ENCODE measurements at regions not wholly inside any gene's neighbourhood (a gene's known extent, or its start where the extent isn't known, plus 50 kb on each side); places are given as distances from the start of the nearest gene placed in this dataset.

- no peak overlapping the region for H3K27ac ChIP-seq (ENCODE audit: low read depth, low read length)
- no peak overlapping the region for H3K9ac ChIP-seq (ENCODE audit: low read depth in 1 of 3, low read length in 3 of 3)
- no peaks in the 10 kb centered on the region for H3K9me3 ChIP-seq (ENCODE audit: control insufficient read depth in 3 of 3, low read length in 3 of 3)
- H3K27me3 ChIP-seq (ENCODE audit: control insufficient read depth in 3 of 3, insufficient read depth in 3 of 3, low read length in 3 of 3): peaks cover 26 to 74% (median 66%) of the 10 kb centered on the region in 3 donors
- no peak overlapping the region for H3K4me3 ChIP-seq (ENCODE audit: low read length in 3 of 3)
- H3K4me1 ChIP-seq (ENCODE audit: control insufficient read depth in 3 of 3, insufficient read depth in 3 of 3, low read length in 3 of 3): peaks cover 0 to 4% (median 0%) of the 10 kb centered on the region in 3 donors
- H3K36me3 ChIP-seq (ENCODE audit: control insufficient read depth in 3 of 3, insufficient read depth in 3 of 3, low read length in 3 of 3): no peaks in the 10 kb centered on the region
Measured at GRCh38 chr9:135224286-135224877, 136.9 kb downstream of the OLFM1 start.

GRCh38 chr9:135224921-135225541 is 137.6 kb downstream of the OLFM1 start:
- H3K27me3 ChIP-seq (ENCODE audit: control insufficient read depth in 3 of 3, insufficient read depth in 3 of 3, low read length in 3 of 3): peaks cover 30 to 74% (median 66%) of the 10 kb centered on the region in 3 donors
- H3K9ac ChIP-seq (ENCODE audit: low read depth in 1 of 3, low read length in 3 of 3): no peak overlapping the region
- H3K4me3 ChIP-seq (ENCODE audit: low read length in 3 of 3): no peak overlapping the region

GRCh38 chr9:135225619-135226228 is 138.3 kb downstream of the OLFM1 start:
- Histone ChIP-seq H3K9ac (ENCODE audit: low read depth in 1 of 3, low read length in 3 of 3) (no peak overlapping the region), H3K27ac (ENCODE audit: low read depth, low read length) (no peak overlapping the region), H3K9me3 (ENCODE audit: control insufficient read depth in 3 of 3, low read length in 3 of 3) (no peaks in the 10 kb centered on the region), H3K36me3 (ENCODE audit: control insufficient read depth in 3 of 3, insufficient read depth in 3 of 3, low read length in 3 of 3) (no peaks in the 10 kb centered on the region), H3K4me1 (ENCODE audit: control insufficient read depth in 3 of 3, insufficient read depth in 3 of 3, low read length in 3 of 3) (peaks cover 0 to 4% (median 0%) of the 10 kb centered on the region in 3 donors), H3K4me3 (ENCODE audit: low read length in 3 of 3) (no peak overlapping the region), H3K27me3 (ENCODE audit: control insufficient read depth in 3 of 3, insufficient read depth in 3 of 3, low read length in 3 of 3) (peaks cover 28 to 74% (median 66%) of the 10 kb centered on the region in 3 donors)

More at GRCh38 chr9:135224921-135225541, 137.6 kb downstream of the OLFM1 start:
- H3K27ac ChIP-seq (ENCODE audit: low read depth, low read length): no peak overlapping the region
- H3K4me1 ChIP-seq (ENCODE audit: control insufficient read depth in 3 of 3, insufficient read depth in 3 of 3, low read length in 3 of 3): peaks cover 0 to 4% (median 0%) of the 10 kb centered on the region in 3 donors
- no peaks in the 10 kb centered on the region for H3K36me3 ChIP-seq (ENCODE audit: control insufficient read depth in 3 of 3, insufficient read depth in 3 of 3, low read length in 3 of 3)
- H3K9me3 ChIP-seq (ENCODE audit: control insufficient read depth in 3 of 3, low read length in 3 of 3): no peaks in the 10 kb centered on the region

GRCh38 chr9:135226369-135227050 is 139.0 kb downstream of the OLFM1 start:
- no peak overlapping the region for H3K27ac ChIP-seq (ENCODE audit: low read depth, low read length)
- H3K27me3 ChIP-seq (ENCODE audit: control insufficient read depth in 3 of 3, insufficient read depth in 3 of 3, low read length in 3 of 3): peaks cover 24 to 73% (median 64%) of the 10 kb centered on the region in 3 donors
- no peaks in the 10 kb centered on the region for H3K36me3 ChIP-seq (ENCODE audit: control insufficient read depth in 3 of 3, insufficient read depth in 3 of 3, low read length in 3 of 3)
- no peaks in the 10 kb centered on the region for H3K9me3 ChIP-seq (ENCODE audit: control insufficient read depth in 3 of 3, low read length in 3 of 3)
- H3K4me3 ChIP-seq (ENCODE audit: low read length in 3 of 3): no peak overlapping the region
- H3K4me1 ChIP-seq (ENCODE audit: control insufficient read depth in 3 of 3, insufficient read depth in 3 of 3, low read length in 3 of 3): no peaks in the 10 kb centered on the region
- H3K9ac ChIP-seq (ENCODE audit: low read depth in 1 of 3, low read length in 3 of 3): no peak overlapping the region

GRCh38 chr9:135227641-135228251 is 140.3 kb downstream of the OLFM1 start:
- H3K4me1 ChIP-seq (ENCODE audit: control insufficient read depth in 3 of 3, insufficient read depth in 3 of 3, low read length in 3 of 3): no peaks in the 10 kb centered on the region
- H3K27me3 ChIP-seq (ENCODE audit: control insufficient read depth in 3 of 3, insufficient read depth in 3 of 3, low read length in 3 of 3): peaks cover 19 to 63% (median 54%) of the 10 kb centered on the region in 3 donors
- no peak overlapping the region for H3K9ac ChIP-seq (ENCODE audit: low read depth in 1 of 3, low read length in 3 of 3)
- H3K4me3 ChIP-seq (ENCODE audit: low read length in 3 of 3): no peak overlapping the region
- no peaks in the 10 kb centered on the region for H3K9me3 ChIP-seq (ENCODE audit: control insufficient read depth in 3 of 3, low read length in 3 of 3)
- no peaks in the 10 kb centered on the region for H3K36me3 ChIP-seq (ENCODE audit: control insufficient read depth in 3 of 3, insufficient read depth in 3 of 3, low read length in 3 of 3)
- no peak overlapping the region for H3K27ac ChIP-seq (ENCODE audit: low read depth, low read length)

- no peak overlapping the region for H3K27ac ChIP-seq (ENCODE audit: low read depth, low read length)
- H3K27me3 ChIP-seq (ENCODE audit: control insufficient read depth in 3 of 3, insufficient read depth in 3 of 3, low read length in 3 of 3): peaks cover 19 to 56% (median 51%) of the 10 kb centered on the region in 3 donors
- H3K4me3 ChIP-seq (ENCODE audit: low read length in 3 of 3): no peak overlapping the region
- H3K4me1 ChIP-seq (ENCODE audit: control insufficient read depth in 3 of 3, insufficient read depth in 3 of 3, low read length in 3 of 3): no peaks in the 10 kb centered on the region
- no peaks in the 10 kb centered on the region for H3K36me3 ChIP-seq (ENCODE audit: control insufficient read depth in 3 of 3, insufficient read depth in 3 of 3, low read length in 3 of 3)
- no peak overlapping the region for H3K9ac ChIP-seq (ENCODE audit: low read depth in 1 of 3, low read length in 3 of 3)
- no peaks in the 10 kb centered on the region for H3K9me3 ChIP-seq (ENCODE audit: control insufficient read depth in 3 of 3, low read length in 3 of 3)
Measured at GRCh38 chr9:135228345-135228982, 141.0 kb downstream of the OLFM1 start.

GRCh38 chr9:135228983-135229625 is 141.6 kb downstream of the OLFM1 start:
- Histone ChIP-seq H3K4me1 (ENCODE audit: control insufficient read depth in 3 of 3, insufficient read depth in 3 of 3, low read length in 3 of 3) (no peaks in the 10 kb centered on the region), H3K27me3 (ENCODE audit: control insufficient read depth in 3 of 3, insufficient read depth in 3 of 3, low read length in 3 of 3) (peaks cover 19 to 49% (median 46%) of the 10 kb centered on the region in 3 donors), H3K27ac (ENCODE audit: low read depth, low read length) (no peak overlapping the region), H3K36me3 (ENCODE audit: control insufficient read depth in 3 of 3, insufficient read depth in 3 of 3, low read length in 3 of 3) (no peaks in the 10 kb centered on the region), H3K9me3 (ENCODE audit: control insufficient read depth in 3 of 3, low read length in 3 of 3) (peaks cover 0 to under 1% (median 0%) of the 10 kb centered on the region in 3 donors), H3K4me3 (ENCODE audit: low read length in 3 of 3) (no peak overlapping the region), H3K9ac (ENCODE audit: low read depth in 1 of 3, low read length in 3 of 3) (no peak overlapping the region)

- Histone ChIP-seq H3K4me3 (ENCODE audit: low read length in 3 of 3) (no peak overlapping the region), H3K27ac (ENCODE audit: low read depth, low read length) (no peak overlapping the region), H3K36me3 (ENCODE audit: control insufficient read depth in 3 of 3, insufficient read depth in 3 of 3, low read length in 3 of 3) (no peaks in the 10 kb centered on the region), H3K9ac (ENCODE audit: low read depth in 1 of 3, low read length in 3 of 3) (no peak overlapping the region), H3K4me1 (ENCODE audit: control insufficient read depth in 3 of 3, insufficient read depth in 3 of 3, low read length in 3 of 3) (no peaks in the 10 kb centered on the region), H3K9me3 (ENCODE audit: control insufficient read depth in 3 of 3, low read length in 3 of 3) (peaks cover 0 to 4% (median 3%) of the 10 kb centered on the region in 3 donors), H3K27me3 (ENCODE audit: control insufficient read depth in 3 of 3, insufficient read depth in 3 of 3, low read length in 3 of 3) (peaks cover 19 to 49% (median 46%) of the 10 kb centered on the region in 3 donors)
Measured at GRCh38 chr9:135229701-135230385, 142.4 kb downstream of the OLFM1 start.
